H1 (cell line): ENCODE measurements at regions not wholly inside any gene's neighbourhood (a gene's known extent, or its start where the extent isn't known, plus 50 kb on each side); places are given as distances from the start of the nearest gene placed in this dataset.

Experiments
- CTCF ChIA-PET: fragments of 300-600 bp; sonication (Branson Sonifier 250); formaldehyde crosslinking; loops from one replicate; lab custom pipeline; 2021; ENCODE audit not compliant: partially characterized antibody; lab: Charles Lee
- POLR2A ChIA-PET: fragments of 300-600 bp; sonication (Branson Sonifier 250); formaldehyde crosslinking; loops from one replicate; lab custom pipeline; 2021; ENCODE audit warnings: inconsistent platforms; ENCODE audit not compliant: partially characterized antibody; lab: Charles Lee
- DNase-seq, 2 experiments: peaks; one replicate each; pipeline versions ENCODE4 v3.0.0 to v3.0.0-alpha.2; 2010 to 2022; ENCODE audit warnings: low spot score in 2 of 2, low read depth in 1 of 2, mixed read lengths in 1 of 2
- FAIRE-seq: peaks from 2 replicates; lab custom pipeline; 2011; peaks lifted over from hg19 to GRCh38; lab: Jason Lieb, UNC
- H2AFZ ChIP-seq: 2 replicates; pipeline ENCODE4 v1.8.1; 2012; ENCODE audit warnings: low read length, inconsistent platforms
- H2AK5ac ChIP-seq: 2 replicates; pipeline ENCODE4 v1.6.1; 2013; ENCODE audit warnings: low read depth, low read length
- H2BK120ac ChIP-seq: replicated peaks from 2 replicates; pipeline ENCODE3; 2013; ENCODE audit warnings: low read depth, low read length, inconsistent platforms
- H2BK12ac ChIP-seq: 2 replicates; pipeline ENCODE4 v1.6.1; 2013; ENCODE audit warnings: low read depth, low read length
- H2BK15ac ChIP-seq: 2 replicates; pipeline ENCODE4 v1.6.1; 2013; ENCODE audit warnings: low read length
- H2BK20ac ChIP-seq: 2 replicates; pipeline ENCODE4 v1.6.1; 2013; ENCODE audit warnings: low read length
- H2BK5ac ChIP-seq: 2 replicates; pipeline ENCODE4 v1.6.1; 2013; ENCODE audit warnings: low read depth, low read length
- H3K14ac ChIP-seq: 2 replicates; pipeline ENCODE4 v1.6.1; 2013; ENCODE audit warnings: inconsistent platforms; ENCODE audit not compliant: insufficient read length
- H3K18ac ChIP-seq: 2 replicates; pipeline ENCODE4 v1.6.1; 2013; ENCODE audit warnings: low read length; ENCODE audit errors: extremely low read depth
- H3K23ac ChIP-seq: 2 replicates; pipeline ENCODE4 v1.6.1; 2013; ENCODE audit warnings: inconsistent platforms; ENCODE audit not compliant: insufficient read length
- H3K23me2 ChIP-seq: 2 replicates; pipeline ENCODE4 v1.6.1; 2013; ENCODE audit warnings: low read depth, low read length
- H3K27ac ChIP-seq: 2 replicates; pipeline ENCODE4 v1.6.1; 2011; ENCODE audit warnings: low read depth, low read length, inconsistent platforms
- H3K27me3 ChIP-seq, 4 experiments: replicated peaks in 1 of 4; 1 replicate in 1 of 4; 2 replicates in 3 of 4; pipeline versions ENCODE4 v1.6.1 to v1.8.1; 2011 to 2013; ENCODE audit warnings: low read length in 3 of 4, mild to moderate bottlenecking in 3 of 4, inconsistent platforms in 2 of 4, mixed read lengths in 2 of 4, moderate library complexity in 1 of 4; ENCODE audit not compliant: control insufficient read depth in 3 of 4, insufficient read depth in 3 of 4; ENCODE audit errors: extremely low read depth in 1 of 4
- H3K36me3 ChIP-seq, 4 experiments: 2 replicates each; pipeline versions ENCODE4 v1.6.1 to v1.8.1; 2011 to 2013; ENCODE audit warnings: mild to moderate bottlenecking in 4 of 4, low read length in 3 of 4, moderate library complexity in 2 of 4, control low read depth in 1 of 4, inconsistent platforms in 1 of 4; ENCODE audit not compliant: insufficient read depth in 4 of 4, control insufficient read depth in 2 of 4
- H3K4ac ChIP-seq: replicated peaks from 2 replicates; pipeline ENCODE3; 2013; ENCODE audit warnings: low read length, low read depth, mixed read lengths, inconsistent platforms; ENCODE audit not compliant: insufficient read length
- H3K4me1 ChIP-seq, 4 experiments: replicated peaks in 1 of 4; 1 replicate in 1 of 4; 2 replicates in 3 of 4; pipeline versions ENCODE4 v1.6.1 to v1.8.1; 2011 to 2013; ENCODE audit warnings: low read length in 3 of 4, inconsistent platforms in 2 of 4, mixed read lengths in 1 of 4; ENCODE audit not compliant: insufficient read depth in 4 of 4, control insufficient read depth in 3 of 4
- H3K4me2 ChIP-seq, 2 experiments: 2 replicates each; pipeline versions ENCODE4 v1.6.1 to v1.8.1; 2011 to 2013; ENCODE audit warnings: low read depth in 2 of 2, low read length in 2 of 2, control low read depth in 1 of 2, inconsistent platforms in 1 of 2, mild to moderate bottlenecking in 1 of 2; ENCODE audit not compliant: insufficient read depth in 1 of 2
- H3K4me3 ChIP-seq, 4 experiments: fragments of 200-600, 300-600 bp in 1 of 4; sonication (generic), shearing (Covaris generic), sonication (Bioruptor Twin) in 1 of 4; 2 replicates each; pipeline versions ENCODE4 v1.5.1 to v1.8.1; 2011 to 2016; ENCODE audit warnings: low read length in 4 of 4, low read depth in 3 of 4, control low read depth in 2 of 4, inconsistent platforms in 2 of 4, mild to moderate bottlenecking in 2 of 4, mixed read lengths in 1 of 4, moderate library complexity in 1 of 4; ENCODE audit not compliant: insufficient read depth in 2 of 4; ENCODE audit errors: extremely low read depth in 1 of 4
- H3K56ac ChIP-seq: replicated peaks from 2 replicates; pipeline ENCODE3; 2013; ENCODE audit warnings: low read depth, mild to moderate bottlenecking, mixed read lengths, low read length, inconsistent platforms; ENCODE audit not compliant: insufficient read length
- H3K79me1 ChIP-seq: 2 replicates; pipeline ENCODE4 v1.6.1; 2013; ENCODE audit warnings: low read depth, low read length, control low read depth
- H3K79me2 ChIP-seq, 2 experiments: 2 replicates each; pipeline versions ENCODE4 v1.6.1 to v1.8.1; 2012 to 2013; ENCODE audit warnings: low read length in 2 of 2, mild to moderate bottlenecking in 2 of 2, inconsistent platforms in 1 of 2; ENCODE audit not compliant: insufficient read depth in 2 of 2, control insufficient read depth in 1 of 2
- H3K9ac ChIP-seq, 4 experiments: replicated peaks in 1 of 4; 1 replicate in 1 of 4; 2 replicates in 3 of 4; pipeline versions ENCODE4 v1.6.1 to v1.8.1; 2011 to 2013; ENCODE audit warnings: low read depth in 3 of 4, low read length in 3 of 4, control low read depth in 2 of 4, mild to moderate bottlenecking in 2 of 4, moderate library complexity in 2 of 4, inconsistent platforms in 1 of 4; ENCODE audit errors: extremely low read depth in 1 of 4
- H3K9me3 ChIP-seq, 2 experiments: 2 replicates each; pipeline versions ENCODE4 v1.6.1 to v1.8.1; 2012 to 2013; ENCODE audit warnings: mild to moderate bottlenecking in 2 of 2, moderate library complexity in 2 of 2, control low read depth in 1 of 2, inconsistent platforms in 1 of 2, low read depth in 1 of 2, low read length in 1 of 2, mixed read lengths in 1 of 2; ENCODE audit not compliant: insufficient read depth in 2 of 2
- H4K20me1 ChIP-seq, 2 experiments: replicated peaks in 1 of 2; 2 replicates each; pipeline versions ENCODE3 to v1.8.1; 2011 to 2013; ENCODE audit warnings: inconsistent platforms in 2 of 2, low read length in 2 of 2, mild to moderate bottlenecking in 1 of 2; ENCODE audit not compliant: insufficient read depth in 2 of 2, control insufficient read depth in 1 of 2
- H4K5ac ChIP-seq: 2 replicates; pipeline ENCODE4 v1.6.1; 2013; ENCODE audit warnings: low read length, low read depth, mixed read lengths, inconsistent platforms; ENCODE audit not compliant: insufficient read length
- H4K8ac ChIP-seq: 2 replicates; pipeline ENCODE4 v1.8.0; 2013; ENCODE audit warnings: mild to moderate bottlenecking, moderate library complexity, low read length, inconsistent platforms; ENCODE audit not compliant: insufficient read depth; ENCODE audit errors: extremely low read depth
- H4K91ac ChIP-seq: replicated peaks from 2 replicates; pipeline ENCODE3; 2013; ENCODE audit warnings: low read length, mixed read lengths, inconsistent platforms; ENCODE audit not compliant: insufficient read length
- CBX5 ChIP-seq: fragments of 300-800, 300-1000 bp; sonication (generic); IDR thresholded peaks from 2 replicates; pipeline ENCODE4 v1.7.1; 2016; ENCODE audit warnings: antibody characterized with exemption, low read length, low read depth
- WGBS, 2 experiments: shearing (Covaris generic) in 1 of 2; methylation state at CpG; one replicate each; pipeline versions ENCODE4 v1.1.6 to v1.1.7; 2013 to 2015; ENCODE audit warnings: low lambda C conversion rate in 2 of 2, mixed read lengths in 2 of 2, inconsistent platforms in 1 of 2, low coverage in 1 of 2, missing lambda C conversion rate in 1 of 2; ENCODE audit not compliant: insufficient replicate concordance in 2 of 2, insufficient coverage in 1 of 2, insufficient read length in 1 of 2; ENCODE audit errors: extremely low coverage in 1 of 2, missing lambda C conversion rate in 1 of 2; 5-methylcytosine and 5-hydroxymethylcytosine counted together

GRCh38 chr11:16408619-16409018 lies 52.3 kb upstream of the SOX6 start:
- Histone ChIP-seq H3K4me2 (no peak overlapping the region), H4K8ac (no peak overlapping the region), H4K20me1 (peaks cover 1 to 2% of the 10 kb centered on the region in 2 experiments), H2BK5ac (no peak overlapping the region), H3K9me3 (no peaks in the 10 kb centered on the region), H3K4ac (no peak overlapping the region), H2BK20ac (no peak overlapping the region), H3K27me3 (peaks cover 27 to 54% (median 41%) of the 10 kb centered on the region in 4 experiments), H3K4me3 (no peak overlapping the region), H3K18ac (no peak overlapping the region), H2AFZ (no peak overlapping the region), H3K23me2 (no peaks in the 10 kb centered on the region), H3K36me3 (no peaks in the 10 kb centered on the region), H2BK15ac (no peak overlapping the region), H3K14ac (no peak overlapping the region), H2BK120ac (no peak overlapping the region), H2AK5ac (no peak overlapping the region), H2BK12ac (no peak overlapping the region), H3K27ac (no peak overlapping the region), H3K79me1 (no peaks in the 10 kb centered on the region), H4K91ac (no peak overlapping the region), H3K79me2 (no peaks in the 10 kb centered on the region), H3K9ac (no peak overlapping the region), H3K23ac (no peak overlapping the region), H4K5ac (no peak overlapping the region), H3K56ac (no peak overlapping the region), H3K4me1 (peaks cover 0 to 3% (median 0%) of the 10 kb centered on the region in 4 experiments; a peak in 1 of 7 replicates)
- ChIA-PET CTCF (no interaction called here), POLR2A (no interaction called here)
- no peak for FAIRE-seq
- 64% methylated on average over 1 of the region's 1 CpG; no CpG with 5 or more reads in 1 of the 2 experiments for WGBS, 2 experiments
- no peak for TF ChIP-seq CBX5
- no peak for DNase-seq
